IgD-negative memory B cell (primary cell): ENCODE measurements at regions not wholly inside any gene's neighbourhood (a gene's known extent, or its start where the extent isn't known, plus 50 kb on each side); places are given as distances from the start of the nearest gene placed in this dataset.

Experiments
- H3K27ac Mint-ChIP-seq, 3 donors: one replicate each; pipeline ENCODE4 v1.8.0; 2020 to 2022; ENCODE audit warnings: mild to moderate bottlenecking in 3 of 3, mixed read lengths in 3 of 3, moderate library complexity in 1 of 3
- H3K27me3 Mint-ChIP-seq: one replicate; pipeline ENCODE4 v1.8.0; 2021; ENCODE audit warnings: mixed read lengths
- H3K36me3 Mint-ChIP-seq: one replicate; pipeline ENCODE4 v1.8.0; 2020; ENCODE audit warnings: mild to moderate bottlenecking, mixed read lengths
- H3K4me1 Mint-ChIP-seq, 3 donors: one replicate each; pipeline ENCODE4 v1.8.0; 2020 to 2022; ENCODE audit warnings: mixed read lengths in 3 of 3, mild to moderate bottlenecking in 1 of 3
- H3K4me3 Mint-ChIP-seq, 4 donors: one replicate each; pipeline ENCODE4 v1.8.0; 2020 to 2022; ENCODE audit warnings: mild to moderate bottlenecking in 4 of 4, mixed read lengths in 4 of 4, moderate library complexity in 3 of 4
- H3K9me3 Mint-ChIP-seq, 3 donors: one replicate each; pipeline ENCODE4 v1.8.0; 2020 to 2021; ENCODE audit warnings: mixed read lengths in 3 of 3, mild to moderate bottlenecking in 1 of 3

- Mint-ChIP-seq H3K27ac (no peak overlapping the region), H3K36me3 (no peaks in the 10 kb centered on the region), H3K9me3 (peaks cover 2% of the 10 kb centered on the region in 3 donors), H3K4me3 (no peak overlapping the region), H3K4me1 (no peaks in the 10 kb centered on the region), H3K27me3 (no peaks in the 10 kb centered on the region)
These were observed 844.5 kb downstream of the REEP3 start for GRCh38 chr10:64365663-64366062.

GRCh38 chr10:64368298-64368697, 847.1 kb downstream of the REEP3 start:
- peaks cover 0 to 3% (median 2%) of the 10 kb centered on the region in 3 donors for H3K9me3 Mint-ChIP-seq
- no peak overlapping the region for H3K4me3 Mint-ChIP-seq
- H3K27me3 Mint-ChIP-seq: no peaks in the 10 kb centered on the region
- no peak overlapping the region for H3K27ac Mint-ChIP-seq
- H3K4me1 Mint-ChIP-seq: no peaks in the 10 kb centered on the region
- H3K36me3 Mint-ChIP-seq: no peaks in the 10 kb centered on the region

GRCh38 chr10:64369885-64370773, 848.9 kb downstream of the REEP3 start:
- Mint-ChIP-seq H3K4me1 (no peaks in the 10 kb centered on the region), H3K9me3 (peaks cover 0 to 3% (median 2%) of the 10 kb centered on the region in 3 donors)

GRCh38 chr10:64374346-64374745, 853.1 kb downstream of the REEP3 start:
- Mint-ChIP-seq H3K36me3 (no peaks in the 10 kb centered on the region), H3K4me3 (no peak overlapping the region), H3K27me3 (no peaks in the 10 kb centered on the region), H3K4me1 (no peaks in the 10 kb centered on the region), H3K9me3 (peaks cover 0 to 7% (median 0%) of the 10 kb centered on the region in 3 donors), H3K27ac (no peak overlapping the region)

More at GRCh38 chr10:64369885-64370773, 848.9 kb downstream of the REEP3 start:
- H3K4me3 Mint-ChIP-seq: no peak overlapping the region
- H3K27me3 Mint-ChIP-seq: no peaks in the 10 kb centered on the region
- H3K36me3 Mint-ChIP-seq: no peaks in the 10 kb centered on the region
- H3K27ac Mint-ChIP-seq: no peak overlapping the region

GRCh38 chr10:64376167-64376566, 855.0 kb downstream of the REEP3 start:
- Mint-ChIP-seq H3K9me3 (peaks cover 0 to 7% (median 0%) of the 10 kb centered on the region in 3 donors), H3K4me1 (no peaks in the 10 kb centered on the region), H3K27ac (no peak overlapping the region), H3K4me3 (no peak overlapping the region), H3K27me3 (no peaks in the 10 kb centered on the region), H3K36me3 (no peaks in the 10 kb centered on the region)

- H3K27me3 Mint-ChIP-seq: no peaks in the 10 kb centered on the region
- no peaks in the 10 kb centered on the region for H3K36me3 Mint-ChIP-seq
- H3K4me3 Mint-ChIP-seq: no peak overlapping the region
- no peak overlapping the region for H3K27ac Mint-ChIP-seq
- H3K9me3 Mint-ChIP-seq: peaks cover 1 to 3% (median 2%) of the 10 kb centered on the region in 3 donors
- no peaks in the 10 kb centered on the region for H3K4me1 Mint-ChIP-seq
These were observed 858.7 kb downstream of the REEP3 start for GRCh38 chr10:64379898-64380297.

GRCh38 chr10:64385355-64385754, 864.2 kb downstream of the REEP3 start:
- H3K9me3 Mint-ChIP-seq: peaks cover 1 to 9% (median 2%) of the 10 kb centered on the region in 3 donors
- no peak overlapping the region for H3K27ac Mint-ChIP-seq
- H3K27me3 Mint-ChIP-seq: no peaks in the 10 kb centered on the region
- H3K36me3 Mint-ChIP-seq: no peaks in the 10 kb centered on the region
- no peaks in the 10 kb centered on the region for H3K4me1 Mint-ChIP-seq
- no peak overlapping the region for H3K4me3 Mint-ChIP-seq

GRCh38 chr10:64394744-64395143, 873.5 kb downstream of the REEP3 start:
- no peaks in the 10 kb centered on the region for H3K27me3 Mint-ChIP-seq

GRCh38 chr10:64396105-64396708, 875.0 kb downstream of the REEP3 start:
- Mint-ChIP-seq H3K27me3 (no peaks in the 10 kb centered on the region), H3K4me3 (no peak overlapping the region), H3K27ac (no peak overlapping the region), H3K36me3 (no peaks in the 10 kb centered on the region), H3K4me1 (no peaks in the 10 kb centered on the region), H3K9me3 (peaks cover 2 to 7% (median 4%) of the 10 kb centered on the region in 3 donors)

More at GRCh38 chr10:64394744-64395143, 873.5 kb downstream of the REEP3 start:
- no peaks in the 10 kb centered on the region for H3K36me3 Mint-ChIP-seq
- H3K9me3 Mint-ChIP-seq: peaks cover 2 to 7% (median 3%) of the 10 kb centered on the region in 3 donors
- no peak overlapping the region for H3K4me3 Mint-ChIP-seq
- no peaks in the 10 kb centered on the region for H3K4me1 Mint-ChIP-seq
- H3K27ac Mint-ChIP-seq: no peak overlapping the region

GRCh38 chr10:64397125-64397524, 875.9 kb downstream of the REEP3 start:
- no peak overlapping the region for H3K4me3 Mint-ChIP-seq

GRCh38 chr10:64408391-64409183, 887.4 kb downstream of the REEP3 start:
- no peaks in the 10 kb centered on the region for H3K27me3 Mint-ChIP-seq
- H3K36me3 Mint-ChIP-seq: no peaks in the 10 kb centered on the region
- no peaks in the 10 kb centered on the region for H3K9me3 Mint-ChIP-seq
- H3K4me3 Mint-ChIP-seq: no peak overlapping the region
- H3K4me1 Mint-ChIP-seq: no peaks in the 10 kb centered on the region
- no peak overlapping the region for H3K27ac Mint-ChIP-seq

More at GRCh38 chr10:64397125-64397524, 875.9 kb downstream of the REEP3 start:
- H3K27ac Mint-ChIP-seq: no peak overlapping the region
- peaks cover 2 to 7% (median 4%) of the 10 kb centered on the region in 3 donors for H3K9me3 Mint-ChIP-seq
- H3K4me1 Mint-ChIP-seq: no peaks in the 10 kb centered on the region
- no peaks in the 10 kb centered on the region for H3K27me3 Mint-ChIP-seq
- H3K36me3 Mint-ChIP-seq: no peaks in the 10 kb centered on the region

- Mint-ChIP-seq H3K36me3 (no peaks in the 10 kb centered on the region), H3K27ac (no peak overlapping the region), H3K4me1 (no peaks in the 10 kb centered on the region), H3K9me3 (no peaks in the 10 kb centered on the region), H3K4me3 (no peak overlapping the region), H3K27me3 (no peaks in the 10 kb centered on the region)
These were observed 888.1 kb downstream of the REEP3 start for GRCh38 chr10:64409349-64409748.

- Mint-ChIP-seq H3K27ac (no peak overlapping the region), H3K36me3 (no peaks in the 10 kb centered on the region), H3K4me3 (no peak overlapping the region), H3K27me3 (no peaks in the 10 kb centered on the region), H3K4me1 (no peaks in the 10 kb centered on the region), H3K9me3 (peaks cover 0 to 3% (median 0%) of the 10 kb centered on the region in 3 donors)
These were observed 894.8 kb downstream of the REEP3 start for GRCh38 chr10:64416011-64416410.

GRCh38 chr10:64419461-64419860, 898.3 kb downstream of the REEP3 start:
- no peak overlapping the region for H3K4me3 Mint-ChIP-seq
- peaks cover 0 to 7% (median 3%) of the 10 kb centered on the region in 3 donors for H3K9me3 Mint-ChIP-seq
- H3K4me1 Mint-ChIP-seq: no peaks in the 10 kb centered on the region
- no peaks in the 10 kb centered on the region for H3K27me3 Mint-ChIP-seq
- no peak overlapping the region for H3K27ac Mint-ChIP-seq
- no peaks in the 10 kb centered on the region for H3K36me3 Mint-ChIP-seq

- no peaks in the 10 kb centered on the region for H3K36me3 Mint-ChIP-seq
- no peak overlapping the region for H3K27ac Mint-ChIP-seq
- H3K4me1 Mint-ChIP-seq: no peaks in the 10 kb centered on the region
- peaks cover 0 to 5% (median 0%) of the 10 kb centered on the region in 3 donors for H3K9me3 Mint-ChIP-seq
- no peaks in the 10 kb centered on the region for H3K27me3 Mint-ChIP-seq
- no peak overlapping the region for H3K4me3 Mint-ChIP-seq
These were observed 905.5 kb downstream of the REEP3 start for GRCh38 chr10:64426745-64427144.
